ENCODE measurements at regions not wholly inside any gene's neighbourhood (a gene's known extent, or its start where the extent isn't known, plus 50 kb on each side); places are given as distances from the start of the nearest gene placed in this dataset.
"Not testable (repeated sequence)": the region's sequence is repeated elsewhere in the genome, so short reads cannot be mapped to it uniquely, and the experiment has no call there.

- H3K79me2 ChIP-seq, result no peaks in the 10 kb centered on the region
- no peak overlapping the region for H3K4me3 ChIP-seq
- no peaks in the 10 kb centered on the region for H3K9me2 ChIP-seq (replicated peaks; ENCODE audit: insufficient read depth)
- H3K4me1 ChIP-seq (ENCODE audit: insufficient read depth), result no peaks in the 10 kb centered on the region
- no peak overlapping the region for H3K4me2 ChIP-seq
- no CpG with 5 or more reads among the region's 6 CpGs for WGBS (ENCODE audit: low lambda C conversion rate, missing lambda C conversion rate)
- TF ChIP-seq EZH2phosphoT487 (IDR thresholded peaks at IDR 0.05; ENCODE audit: low read depth, severe bottlenecking, unreplicated experiment) (no peak), EZH2 (IDR thresholded peaks at IDR 0.05; ENCODE audit: borderline replicate concordance) (no peak)
- no peaks in the 10 kb centered on the region for H3K9me3 ChIP-seq (ENCODE audit: low read depth)
- no peaks in the 10 kb centered on the region for H3K36me3 ChIP-seq (replicated peaks; ENCODE audit: insufficient read depth, low read depth)
- DNase-seq (ENCODE audit: low spot score), result peak; percentile 4
- no peak overlapping the region for H2AFZ ChIP-seq
- no peaks in the 10 kb centered on the region for H3K27me3 ChIP-seq
- no peaks in the 10 kb centered on the region for H4K20me1 ChIP-seq (ENCODE audit: insufficient read depth, poor library complexity, severe bottlenecking)
- no peak overlapping the region for H3K27ac ChIP-seq
Measured at GRCh38 chr21:13368200-13368599, 241.4 kb upstream of the POTED start.

- not testable (repeated sequence) for H4K20me1 ChIP-seq (ENCODE audit: insufficient read depth, poor library complexity, severe bottlenecking); H3K79me2 ChIP-seq; H3K27me3 ChIP-seq; H3K27ac ChIP-seq; DNase-seq (ENCODE audit: low spot score); H3K4me1 ChIP-seq (ENCODE audit: insufficient read depth); H3K9me3 ChIP-seq (ENCODE audit: low read depth); H3K9me2 ChIP-seq (replicated peaks; ENCODE audit: insufficient read depth); H3K36me3 ChIP-seq (replicated peaks; ENCODE audit: insufficient read depth, low read depth); H3K4me3 ChIP-seq; H3K4me2 ChIP-seq; H2AFZ ChIP-seq
- 94% methylated on average over 13 of the region's 13 CpGs for WGBS (ENCODE audit: low lambda C conversion rate, missing lambda C conversion rate)
Measured at GRCh38 chr21:13372721-13373120, 236.9 kb upstream of the POTED start.

- not testable (repeated sequence) for DNase-seq (ENCODE audit: low spot score); H4K20me1 ChIP-seq (ENCODE audit: insufficient read depth, poor library complexity, severe bottlenecking); H3K27me3 ChIP-seq; H3K4me3 ChIP-seq; H3K9me3 ChIP-seq (ENCODE audit: low read depth); H3K4me2 ChIP-seq; H3K79me2 ChIP-seq; H3K9me2 ChIP-seq (replicated peaks; ENCODE audit: insufficient read depth); H3K4me1 ChIP-seq (ENCODE audit: insufficient read depth); H2AFZ ChIP-seq; H3K36me3 ChIP-seq (replicated peaks; ENCODE audit: insufficient read depth, low read depth); H3K27ac ChIP-seq
- 89% methylated on average over 18 of the region's 19 CpGs for WGBS (ENCODE audit: low lambda C conversion rate, missing lambda C conversion rate)
Measured at GRCh38 chr21:13378943-13379342, 230.6 kb upstream of the POTED start.

GRCh38 chr21:13379566-13379965, 230.0 kb upstream of the POTED start:
- not testable (repeated sequence) for H3K4me2 ChIP-seq; H2AFZ ChIP-seq; H3K4me1 ChIP-seq (ENCODE audit: insufficient read depth); H3K27ac ChIP-seq; H3K79me2 ChIP-seq; DNase-seq (ENCODE audit: low spot score); H3K27me3 ChIP-seq; H3K4me3 ChIP-seq; H3K9me2 ChIP-seq (replicated peaks; ENCODE audit: insufficient read depth); H3K9me3 ChIP-seq (ENCODE audit: low read depth); H4K20me1 ChIP-seq (ENCODE audit: insufficient read depth, poor library complexity, severe bottlenecking); H3K36me3 ChIP-seq (replicated peaks; ENCODE audit: insufficient read depth, low read depth)
- 85% methylated on average over 17 of the region's 18 CpGs for WGBS (ENCODE audit: low lambda C conversion rate, missing lambda C conversion rate)

- not testable (repeated sequence) for H3K36me3 ChIP-seq (replicated peaks; ENCODE audit: insufficient read depth, low read depth); H2AFZ ChIP-seq; H3K27ac ChIP-seq; DNase-seq (ENCODE audit: low spot score); H3K4me1 ChIP-seq (ENCODE audit: insufficient read depth); H3K4me2 ChIP-seq; H3K4me3 ChIP-seq; H3K9me2 ChIP-seq (replicated peaks; ENCODE audit: insufficient read depth); H3K79me2 ChIP-seq; H3K9me3 ChIP-seq (ENCODE audit: low read depth); H4K20me1 ChIP-seq (ENCODE audit: insufficient read depth, poor library complexity, severe bottlenecking); H3K27me3 ChIP-seq
- WGBS (ENCODE audit: low lambda C conversion rate, missing lambda C conversion rate), result 89% methylated on average over 13 of the region's 17 CpGs
Measured at GRCh38 chr21:13380561-13380960, 229.0 kb upstream of the POTED start.

GRCh38 chr21:13384143-13384542, 225.4 kb upstream of the POTED start:
- not testable (repeated sequence) for H4K20me1 ChIP-seq (ENCODE audit: insufficient read depth, poor library complexity, severe bottlenecking); H3K4me3 ChIP-seq; H3K4me1 ChIP-seq (ENCODE audit: insufficient read depth); H3K4me2 ChIP-seq; H3K36me3 ChIP-seq (replicated peaks; ENCODE audit: insufficient read depth, low read depth); H3K27ac ChIP-seq; H3K27me3 ChIP-seq; H2AFZ ChIP-seq; H3K9me3 ChIP-seq (ENCODE audit: low read depth); H3K79me2 ChIP-seq; DNase-seq (ENCODE audit: low spot score); H3K9me2 ChIP-seq (replicated peaks; ENCODE audit: insufficient read depth)
- 42% methylated on average over 3 of the region's 3 CpGs for WGBS (ENCODE audit: low lambda C conversion rate, missing lambda C conversion rate)

GRCh38 chr21:13409184-13409583, 200.4 kb upstream of the POTED start:
- not testable (repeated sequence) for H3K27ac ChIP-seq; DNase-seq (ENCODE audit: low spot score); H3K4me1 ChIP-seq (ENCODE audit: insufficient read depth); H3K79me2 ChIP-seq; H3K4me2 ChIP-seq; H3K27me3 ChIP-seq; H3K9me2 ChIP-seq (replicated peaks; ENCODE audit: insufficient read depth); H2AFZ ChIP-seq; H3K4me3 ChIP-seq; H3K36me3 ChIP-seq (replicated peaks; ENCODE audit: insufficient read depth, low read depth); H3K9me3 ChIP-seq (ENCODE audit: low read depth); H4K20me1 ChIP-seq (ENCODE audit: insufficient read depth, poor library complexity, severe bottlenecking)

GRCh38 chr21:13435863-13436262, 173.7 kb upstream of the POTED start:
- H2AFZ ChIP-seq; H3K4me1 ChIP-seq (ENCODE audit: insufficient read depth); H3K9me3 ChIP-seq (ENCODE audit: low read depth); H3K4me2 ChIP-seq; H3K36me3 ChIP-seq (replicated peaks; ENCODE audit: insufficient read depth, low read depth); H3K27me3 ChIP-seq; DNase-seq (ENCODE audit: low spot score); H4K20me1 ChIP-seq (ENCODE audit: insufficient read depth, poor library complexity, severe bottlenecking); H3K9me2 ChIP-seq (replicated peaks; ENCODE audit: insufficient read depth); H3K4me3 ChIP-seq; H3K79me2 ChIP-seq; H3K27ac ChIP-seq: not testable (repeated sequence)
- WGBS (ENCODE audit: low lambda C conversion rate, missing lambda C conversion rate), result 79% methylated on average over 1 of the region's 1 CpG

- not testable (repeated sequence) for H3K4me3 ChIP-seq; DNase-seq (ENCODE audit: low spot score); H4K20me1 ChIP-seq (ENCODE audit: insufficient read depth, poor library complexity, severe bottlenecking); H3K27ac ChIP-seq; H2AFZ ChIP-seq; H3K36me3 ChIP-seq (replicated peaks; ENCODE audit: insufficient read depth, low read depth); H3K9me3 ChIP-seq (ENCODE audit: low read depth); H3K9me2 ChIP-seq (replicated peaks; ENCODE audit: insufficient read depth); H3K4me1 ChIP-seq (ENCODE audit: insufficient read depth); H3K4me2 ChIP-seq; H3K79me2 ChIP-seq; H3K27me3 ChIP-seq
- WGBS (ENCODE audit: low lambda C conversion rate, missing lambda C conversion rate), result 40% methylated on average over 2 of the region's 2 CpGs
Measured at GRCh38 chr21:13447767-13448166, 161.8 kb upstream of the POTED start.
